ENCODE measurements at regions not wholly inside any gene's neighbourhood (a gene's known extent, or its start where the extent isn't known, plus 50 kb on each side); places are given as distances from the start of the nearest gene placed in this dataset.

GRCh38 chr3:150357923-150358607 lies 50.0 kb upstream of the TSC22D2 start:
- Histone ChIP-seq H3K27me3 (ENCODE audit: control insufficient read depth, insufficient read depth, low read length) (no peaks in the 10 kb centered on the region), H4K20me1 (ENCODE audit: insufficient read depth, low read length) (no peaks in the 10 kb centered on the region), H4K8ac (ENCODE audit: low read depth in 2 of 2, low read length in 2 of 2) (no peak overlapping the region), H2AK9ac (replicated peaks; ENCODE audit: low read depth, low read length, poor library complexity) (no peak overlapping the region), H3K9me1 (ENCODE audit: insufficient read depth, low read length) (no peaks in the 10 kb centered on the region), H2AFZ (replicated peaks; ENCODE audit: low read length, poor library complexity) (no peak overlapping the region), H2BK120ac (ENCODE audit: low read depth, low read length) (no peak overlapping the region), H4K5ac (ENCODE audit: low read depth, low read length) (no peak overlapping the region), H2BK20ac (ENCODE audit: low read depth, low read length) (no peak overlapping the region), H3K56ac (ENCODE audit: extremely low read depth, insufficient read depth, low read length) (no peak overlapping the region), H2AK5ac (ENCODE audit: low read depth, low read length) (no peak overlapping the region), H2BK15ac (ENCODE audit: low read depth, low read length) (no peak overlapping the region), H2BK5ac (ENCODE audit: low read depth, low read length, poor library complexity, severe bottlenecking) (no peak overlapping the region), H3K79me1 (ENCODE audit: low read depth in 1 of 2, low read length in 2 of 2) (no peaks in the 10 kb centered on the region), H3K27ac (ENCODE audit: insufficient read depth, low read length) (no peak overlapping the region), H4K91ac (ENCODE audit: insufficient read depth, low read depth, low read length) (no peak overlapping the region), H3K4me2 (ENCODE audit: low read depth, low read length) (no peak overlapping the region), H3K36me3 (ENCODE audit: control insufficient read depth, insufficient read depth, low read length) (no peaks in the 10 kb centered on the region), H3K4me3 (ENCODE audit: insufficient read depth, low read depth, low read length) (no peak overlapping the region), H3K23ac (ENCODE audit: low read depth, low read length) (no peak overlapping the region), H3K9me3 (ENCODE audit: control insufficient read depth, insufficient read depth, low read length) (no peaks in the 10 kb centered on the region), H3K14ac (replicated peaks; ENCODE audit: low read depth, low read length) (no peak overlapping the region), H3K9ac (ENCODE audit: low read depth, low read length) (no peak overlapping the region), H3K4ac (ENCODE audit: low read depth, low read length) (no peak overlapping the region), H3K18ac (ENCODE audit: low read depth, low read length) (no peak overlapping the region), H3K4me1 (ENCODE audit: control insufficient read depth, insufficient read depth, low read length) (no peaks in the 10 kb centered on the region)
- CTCF ChIA-PET = interaction anchor here (0.6 kb wide), 1 partner anchor 121 kb away, joined by 3 read pairs; no protein-coding TSS in a partner anchor
- ATAC-seq (ENCODE audit: low read depth) (peak; percentile 44; the same call in 1 of the 2 replicates), DNase-seq (no peak)
- dilution Hi-C loops (cut with HindIII; ENCODE audit: low sequenced_read_pairs, unreplicated experiment) (no loop called here), intact Hi-C loops (cut with micrococcal nuclease) (loop anchor here (1.0 kb wide), 1 partner anchor 10 kb away; no protein-coding TSS in a partner anchor), in situ Hi-C loops (cut with MboI; ENCODE audit: low sequenced_read_pairs) (no loop called here)
- no peak for TF ChIP-seq NFE2L2 (IDR thresholded peaks at IDR 0.05; ENCODE audit: low read depth, low read length)
- no peak for TF ChIP-seq FOS (IDR thresholded peaks at IDR 0.05; ENCODE audit: low read depth, low read length)
- TF ChIP-seq MXI1 (IDR thresholded peaks at IDR 0.05; ENCODE audit: borderline replicate concordance, low read depth, low read length) = no peak
- TF ChIP-seq RCOR1 (IDR thresholded peaks at IDR 0.05; ENCODE audit: insufficient replicate concordance, low read length) = no peak
- TF ChIP-seq, protein P1, sequence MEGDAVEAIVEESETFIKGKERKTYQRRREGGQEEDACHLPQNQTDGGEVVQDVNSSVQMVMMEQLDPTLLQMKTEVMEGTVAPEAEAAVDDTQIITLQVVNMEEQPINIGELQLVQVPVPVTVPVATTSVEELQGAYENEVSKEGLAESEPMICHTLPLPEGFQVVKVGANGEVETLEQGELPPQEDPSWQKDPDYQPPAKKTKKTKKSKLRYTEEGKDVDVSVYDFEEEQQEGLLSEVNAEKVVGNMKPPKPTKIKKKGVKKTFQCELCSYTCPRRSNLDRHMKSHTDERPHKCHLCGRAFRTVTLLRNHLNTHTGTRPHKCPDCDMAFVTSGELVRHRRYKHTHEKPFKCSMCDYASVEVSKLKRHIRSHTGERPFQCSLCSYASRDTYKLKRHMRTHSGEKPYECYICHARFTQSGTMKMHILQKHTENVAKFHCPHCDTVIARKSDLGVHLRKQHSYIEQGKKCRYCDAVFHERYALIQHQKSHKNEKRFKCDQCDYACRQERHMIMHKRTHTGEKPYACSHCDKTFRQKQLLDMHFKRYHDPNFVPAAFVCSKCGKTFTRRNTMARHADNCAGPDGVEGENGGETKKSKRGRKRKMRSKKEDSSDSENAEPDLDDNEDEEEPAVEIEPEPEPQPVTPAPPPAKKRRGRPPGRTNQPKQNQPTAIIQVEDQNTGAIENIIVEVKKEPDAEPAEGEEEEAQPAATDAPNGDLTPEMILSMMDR (conservative IDR thresholded peaks at IDR 0.05; ENCODE audit: low read depth, low read length) = no peak
- TF ChIP-seq, protein P2, sequence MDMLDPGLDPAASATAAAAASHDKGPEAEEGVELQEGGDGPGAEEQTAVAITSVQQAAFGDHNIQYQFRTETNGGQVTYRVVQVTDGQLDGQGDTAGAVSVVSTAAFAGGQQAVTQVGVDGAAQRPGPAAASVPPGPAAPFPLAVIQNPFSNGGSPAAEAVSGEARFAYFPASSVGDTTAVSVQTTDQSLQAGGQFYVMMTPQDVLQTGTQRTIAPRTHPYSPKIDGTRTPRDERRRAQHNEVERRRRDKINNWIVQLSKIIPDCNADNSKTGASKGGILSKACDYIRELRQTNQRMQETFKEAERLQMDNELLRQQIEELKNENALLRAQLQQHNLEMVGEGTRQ (IDR thresholded peaks at IDR 0.05; ENCODE audit: low read depth, low read length) = no peak
- TF ChIP-seq POLR2A (IDR thresholded peaks at IDR 0.05; ENCODE audit: low read depth, low read length) = no peak
- TF ChIP-seq MAFK (IDR thresholded peaks at IDR 0.05; ENCODE audit: low read depth, low read length) = no peak
- no peak for TF ChIP-seq MAZ (IDR thresholded peaks at IDR 0.05; ENCODE audit: borderline replicate concordance, low read depth, low read length)
- POLR2A ChIA-PET (ENCODE audit: unreplicated experiment) = no interaction called here
- BruUV-seq (replicated peaks) = no TSS peak
- WGBS, 2 experiments (ENCODE audit: extremely low coverage in 2 of 2, insufficient read length in 1 of 2) = no CpG with 5 or more reads among the region's 10 CpGs

All from IMR-90 (cell line).